HG03064 (cell line): ENCODE measurements at regions not wholly inside any gene's neighbourhood (a gene's known extent, or its start where the extent isn't known, plus 50 kb on each side); places are given as distances from the start of the nearest gene placed in this dataset.

Experiments
- ATAC-seq: cut with Tn5 transposase; IDR thresholded peaks from one replicate; pipeline ENCODE4 v1.9.1; 2021; ENCODE audit warnings: low read depth; ENCODE audit not compliant: unreplicated experiment

DNA sequence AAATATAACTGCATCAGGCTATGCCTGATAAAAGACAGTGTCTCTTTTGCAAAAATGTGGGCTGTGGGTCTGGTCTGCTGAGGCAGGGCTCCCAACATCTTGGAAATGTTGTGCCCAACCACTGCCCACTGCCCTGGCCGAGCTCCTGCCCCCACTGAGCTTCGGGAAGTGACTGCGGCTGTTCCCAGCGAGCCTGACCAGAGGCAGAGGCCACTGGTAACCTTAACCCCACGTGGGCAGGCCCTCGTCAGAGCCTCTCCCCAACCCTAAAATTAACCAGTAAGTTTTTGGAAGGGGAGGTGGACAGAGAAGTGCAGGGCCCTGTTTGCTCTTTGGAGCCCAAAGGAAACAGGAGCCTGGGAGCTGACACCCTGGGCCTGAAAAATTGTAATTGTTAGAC lies 225.9 kb downstream of the MAFB start:
- no peak for ATAC-seq

GRCh38 chr20:40462566-40462965 lies 226.5 kb downstream of the MAFB start:
- ATAC-seq, result no peak

DNA sequence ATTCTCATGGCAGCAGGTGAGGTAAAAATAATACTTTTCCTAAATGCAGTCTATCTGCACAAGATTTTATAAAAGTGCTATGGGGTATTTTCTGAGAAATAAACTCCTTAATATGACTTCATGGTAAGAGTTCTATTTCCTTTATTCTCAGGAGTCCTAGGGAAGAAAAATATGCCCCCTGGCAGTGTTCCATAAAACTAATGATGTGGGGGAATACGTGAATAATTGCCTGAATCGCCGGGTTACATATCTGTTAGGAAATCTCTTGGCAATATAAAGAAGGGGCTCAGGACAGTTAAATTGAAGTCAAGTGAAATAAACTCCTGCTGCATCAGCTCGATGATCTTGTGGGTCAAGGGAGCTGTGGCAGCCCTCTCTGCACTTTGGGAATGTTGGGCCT lies 229.7 kb downstream of the MAFB start:
- ATAC-seq, result no peak

DNA sequence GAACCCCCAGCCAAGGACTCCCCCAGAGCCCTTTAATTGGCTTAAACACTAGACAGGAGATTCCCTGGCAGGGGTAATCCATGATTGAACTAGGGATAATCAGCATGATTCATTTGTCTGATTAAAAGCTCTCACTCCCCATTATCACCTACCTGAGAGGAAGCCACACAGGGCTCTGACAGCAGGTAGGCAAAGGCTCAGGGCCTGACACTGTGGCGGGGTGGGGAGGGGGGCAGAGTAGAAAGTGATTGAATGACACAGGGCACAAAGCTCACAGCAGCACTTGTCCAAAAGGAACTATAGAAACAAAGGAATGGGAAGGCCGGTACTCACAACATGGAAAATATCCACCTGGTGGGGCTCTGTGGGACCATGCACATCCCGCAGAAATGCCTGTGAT lies 231.6 kb downstream of the MAFB start:
- no peak for ATAC-seq

- ATAC-seq, result no peak
Observed at GRCh38 chr20:40452758-40453157, 236.3 kb downstream of the MAFB start.

DNA sequence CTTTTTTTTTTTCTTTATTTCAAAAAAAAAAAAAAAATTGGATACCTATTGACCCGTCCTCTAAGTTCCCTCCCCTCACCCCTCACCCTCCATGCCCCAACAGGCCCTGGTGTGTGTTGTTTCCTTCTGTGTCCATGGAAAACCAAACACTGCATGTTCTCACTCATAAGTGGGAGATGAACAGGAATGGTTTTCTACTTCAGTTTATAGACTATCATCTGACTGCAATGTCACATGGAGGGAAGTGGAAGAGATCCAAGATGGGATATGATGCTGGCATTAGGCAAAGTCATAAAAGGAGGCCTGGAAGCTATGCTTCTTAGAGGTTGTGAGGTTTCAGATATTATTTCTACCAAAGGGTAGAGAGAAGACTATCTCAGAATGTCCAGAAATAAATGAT lies 237.5 kb downstream of the MAFB start:
- no peak for ATAC-seq

- ATAC-seq, result no peak
Observed at GRCh38 chr20:40449974-40450616, 238.9 kb downstream of the MAFB start.

DNA sequence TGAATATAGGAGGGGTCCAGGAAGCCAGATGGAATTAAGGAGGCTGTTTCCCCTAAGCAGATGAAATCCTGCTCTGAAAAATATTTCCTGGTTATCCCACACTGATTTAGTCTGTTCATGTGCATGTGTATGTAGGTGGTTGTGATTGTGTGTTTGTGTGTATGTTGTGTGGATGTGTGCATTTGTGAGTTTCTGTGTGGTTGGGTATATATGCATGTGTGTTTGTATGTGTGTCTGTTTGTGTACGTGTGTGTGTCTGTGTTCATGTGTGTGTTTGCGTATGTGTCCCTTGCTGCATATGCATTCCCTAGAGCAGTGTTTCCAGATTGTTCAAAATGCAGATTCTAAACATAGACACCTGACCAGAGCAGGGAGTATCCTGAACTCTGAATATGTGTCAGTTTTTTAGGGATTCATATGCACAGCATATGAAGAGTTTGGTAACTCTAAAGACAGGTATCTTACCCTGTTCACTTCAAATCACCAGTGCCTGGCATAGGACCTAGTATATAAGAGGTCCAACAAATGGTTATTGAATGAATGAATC lies 239.8 kb downstream of the MAFB start:
- no peak for ATAC-seq

GRCh38 chr20:40446888-40447287 lies 242.1 kb downstream of the MAFB start:
- ATAC-seq, result no peak

DNA sequence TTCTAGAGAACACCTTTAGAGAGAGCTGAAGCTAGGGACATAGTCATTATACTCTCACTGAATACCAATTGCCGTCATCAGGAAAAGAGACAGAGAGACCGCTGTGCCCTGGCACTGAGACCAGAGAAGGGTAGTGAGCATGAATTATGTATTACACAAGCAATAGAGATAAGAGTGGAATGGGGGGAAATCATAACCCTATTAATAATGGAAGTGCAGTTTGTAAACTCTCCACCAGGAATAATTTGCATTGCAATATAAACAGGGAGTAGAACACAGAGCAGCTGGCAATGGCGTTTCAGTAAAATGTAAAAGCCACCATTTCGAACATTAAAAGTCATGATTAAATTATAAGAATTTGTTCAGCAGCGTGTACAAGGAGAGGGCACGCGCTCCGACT lies 244.5 kb downstream of the MAFB start:
- no peak for ATAC-seq

DNA sequence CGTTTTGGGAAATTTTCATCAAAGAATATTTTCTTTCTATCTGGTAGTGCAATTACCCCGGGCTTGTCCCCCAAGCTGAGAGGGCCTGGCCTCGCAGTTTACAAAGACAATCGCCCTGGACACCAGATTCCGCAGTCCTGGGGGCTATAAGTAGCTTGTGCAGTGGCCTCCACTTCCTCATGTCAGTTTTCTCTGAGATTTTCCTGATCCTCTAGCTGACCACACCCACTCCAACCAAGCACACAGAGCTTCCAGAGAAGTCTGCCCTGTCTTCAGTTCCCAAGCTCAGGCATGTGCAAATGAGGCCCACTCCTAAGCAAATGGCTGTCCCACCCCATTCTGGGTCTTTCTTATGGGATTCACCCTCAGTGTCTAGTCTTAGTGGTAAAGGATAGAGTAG lies 245.3 kb downstream of the MAFB start:
- ATAC-seq, result no peak

DNA sequence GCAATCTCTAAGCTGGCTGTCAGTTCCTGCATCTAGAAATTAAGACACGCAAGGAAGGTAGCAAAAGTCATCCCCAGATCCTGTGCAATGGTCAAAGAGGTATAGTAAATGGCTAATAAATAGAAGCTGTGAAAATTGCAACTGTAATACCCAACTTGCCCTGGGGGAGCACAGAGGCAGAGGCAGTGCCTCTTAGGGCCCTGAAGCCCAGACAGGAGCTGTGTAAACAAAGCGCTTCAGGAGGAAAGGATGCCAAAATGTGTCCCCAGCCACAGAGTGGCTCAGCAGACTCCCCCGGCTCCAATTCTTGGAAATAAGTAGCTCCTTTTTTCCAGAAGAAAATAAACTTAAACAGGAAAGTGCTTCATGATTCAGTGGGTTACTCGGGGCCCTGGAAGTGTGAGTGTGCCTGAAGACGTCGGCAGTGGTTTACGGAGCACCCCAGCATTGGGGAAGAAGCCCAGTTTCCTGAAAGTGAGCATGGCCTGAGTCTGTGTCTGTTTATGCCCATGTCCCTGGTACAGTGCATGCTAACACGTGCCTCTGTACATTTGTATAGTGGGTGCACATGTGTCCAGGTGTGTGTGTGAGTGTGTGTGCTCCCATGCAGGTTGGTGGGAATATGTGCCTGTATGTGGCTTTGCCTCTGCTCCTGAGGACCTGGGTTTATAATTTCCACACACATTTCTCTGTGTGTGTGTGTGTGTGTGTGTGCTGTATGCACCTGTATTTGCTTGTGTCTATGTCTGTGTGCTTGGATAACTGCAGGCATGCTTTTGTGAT lies 246.7 kb downstream of the MAFB start:
- ATAC-seq, result no peak

DNA sequence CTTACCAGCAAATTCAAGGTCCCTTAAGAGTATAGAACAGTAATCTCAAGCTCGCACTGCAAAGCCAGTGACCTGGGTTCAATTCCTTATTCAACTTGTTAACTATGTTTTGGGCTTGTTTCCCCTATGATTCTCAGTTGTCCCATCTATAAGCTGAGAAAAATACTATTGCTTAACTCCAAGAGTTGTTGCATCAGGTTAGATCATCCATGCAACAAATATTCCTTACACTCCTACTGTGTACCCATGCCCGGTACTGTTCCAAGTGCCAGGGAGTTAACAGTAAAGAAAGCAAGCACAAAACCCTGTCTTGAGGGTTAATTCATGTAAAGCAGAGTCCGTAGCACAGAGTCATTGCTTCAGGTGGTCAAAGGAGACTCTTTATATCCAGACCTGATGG lies 247.3 kb downstream of the MAFB start:
- ATAC-seq, result no peak

GRCh38 chr20:40438161-40438830 lies 250.7 kb downstream of the MAFB start:
- ATAC-seq, result no peak

- ATAC-seq, result no peak
Observed at GRCh38 chr20:40436011-40436410, 253.0 kb downstream of the MAFB start.

GRCh38 chr20:40435146-40435895 lies 253.7 kb downstream of the MAFB start:
- no peak for ATAC-seq

DNA sequence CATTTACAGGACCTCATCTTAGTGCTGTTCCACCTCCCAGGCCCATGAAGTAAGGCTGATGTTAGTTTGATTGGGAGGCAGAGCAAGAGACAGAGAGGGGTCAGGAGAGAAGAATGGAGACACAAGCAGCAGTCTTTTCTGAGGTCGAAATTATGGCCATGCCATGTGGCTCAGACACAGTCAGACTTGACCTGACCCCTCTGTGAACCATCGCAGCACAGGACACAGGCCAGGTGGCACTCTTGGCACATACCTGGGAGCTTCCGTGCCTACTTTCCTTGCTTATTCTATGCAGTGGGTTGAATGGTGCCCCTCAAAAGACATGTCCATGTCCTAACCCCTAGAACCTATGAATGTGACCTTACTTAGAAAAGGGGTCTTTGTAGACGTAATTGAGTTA lies 254.9 kb downstream of the MAFB start:
- no peak for ATAC-seq

DNA sequence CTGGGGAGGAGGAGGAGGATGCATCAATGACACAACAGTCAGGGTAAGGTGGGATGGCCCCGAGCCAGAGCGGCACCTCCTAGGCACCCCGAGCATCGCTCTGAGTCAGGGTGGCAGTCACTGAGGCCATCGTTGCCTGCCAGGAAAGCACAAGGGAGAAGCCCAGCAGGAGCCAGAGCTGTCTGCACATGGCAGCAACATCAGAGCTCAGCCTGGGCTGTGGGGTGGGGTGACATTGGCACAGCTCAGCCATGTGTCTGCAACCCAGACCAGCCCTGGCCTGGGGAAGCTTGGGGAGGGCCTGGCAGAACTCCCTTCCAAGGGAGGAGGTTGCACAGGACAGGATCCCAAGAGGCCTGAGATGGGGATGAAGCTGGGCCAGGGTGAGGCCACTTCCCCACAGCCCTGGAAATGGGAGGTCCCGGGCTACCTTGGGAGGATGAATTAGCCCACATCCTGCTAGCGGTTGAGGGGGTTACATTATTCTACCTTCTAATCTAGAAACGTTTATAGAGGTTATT lies 255.6 kb downstream of the MAFB start:
- ATAC-seq, result no peak

GRCh38 chr20:40431611-40432010 lies 257.4 kb downstream of the MAFB start:
- no peak for ATAC-seq

GRCh38 chr20:40431112-40431511 lies 257.9 kb downstream of the MAFB start:
- no peak for ATAC-seq

DNA sequence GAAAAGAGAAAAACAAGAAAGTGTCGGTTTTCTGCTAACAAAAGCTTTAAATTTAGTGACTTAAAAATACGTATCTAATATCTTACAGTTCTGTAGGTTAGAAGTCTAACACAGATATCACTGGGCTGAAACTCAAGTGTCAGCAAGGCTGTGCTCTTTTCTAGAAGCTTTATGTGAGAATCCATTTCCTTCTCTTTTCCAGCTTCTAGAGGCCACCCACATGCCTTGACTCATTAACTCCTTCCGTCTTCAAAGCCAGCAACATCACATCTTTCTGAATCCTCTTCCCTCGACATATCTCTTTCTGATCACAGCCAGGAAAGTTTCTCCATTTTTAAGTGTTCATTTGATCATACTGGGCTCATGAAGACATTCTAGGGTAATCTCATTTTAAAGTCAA lies 262.0 kb downstream of the MAFB start:
- no peak for ATAC-seq
